Astrocyte (in vitro differentiated cells and primary cell): ENCODE measurements at regions not wholly inside any gene's neighbourhood (a gene's known extent, or its start where the extent isn't known, plus 50 kb on each side); places are given as distances from the start of the nearest gene placed in this dataset.

Experiments used
- EZH2 ChIP-seq: IDR thresholded peaks from 2 replicates; pipeline ENCODE4 v1.6.1; 2012; ENCODE audit warnings: mild to moderate bottlenecking, low read length, inconsistent platforms; ENCODE audit not compliant: insufficient read depth
- TF ChIP-seq, protein P1 (sequence below): IDR thresholded peaks from 2 replicates; pipeline ENCODE4 v1.5.1; 2011; ENCODE audit warnings: low read depth, mild to moderate bottlenecking, inconsistent platforms, low read length, moderate library complexity; ENCODE audit not compliant: insufficient read depth

DNA sequence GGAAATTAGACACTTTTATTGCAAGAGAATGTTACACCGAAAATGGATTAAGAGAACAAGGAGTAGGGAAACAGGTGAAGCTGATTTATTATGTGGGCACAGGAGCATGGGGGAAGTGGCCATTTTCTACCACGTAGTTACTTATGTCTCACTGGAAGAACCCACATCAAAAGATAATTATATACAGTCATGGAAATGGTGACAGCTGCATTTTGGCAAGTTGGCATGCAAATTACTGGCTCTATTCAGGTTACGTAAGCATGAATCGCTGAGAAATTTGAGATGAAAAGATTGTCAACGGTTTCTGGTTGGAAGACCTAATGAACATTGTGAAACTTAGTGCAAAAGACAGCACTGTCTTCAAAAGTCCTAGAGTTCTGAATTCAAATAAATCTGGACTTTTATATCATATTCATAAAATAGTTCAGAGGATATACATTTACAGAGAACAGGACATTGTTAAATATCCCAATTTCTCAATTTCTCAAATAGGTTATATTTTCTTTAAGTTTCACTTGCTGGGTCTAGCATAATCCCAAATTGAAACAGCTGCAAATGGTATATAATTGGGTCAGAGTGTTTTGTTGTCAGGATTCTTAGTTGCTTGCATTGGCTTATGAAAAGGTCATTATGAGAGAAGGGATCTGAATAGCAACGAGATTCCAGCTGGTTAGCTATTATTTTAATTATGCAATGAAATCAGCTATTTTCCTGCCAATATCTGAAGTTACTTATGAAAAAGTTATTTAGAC is 567.8 kb downstream of the ZPLD1 start:
- TF ChIP-seq, protein P1, sequence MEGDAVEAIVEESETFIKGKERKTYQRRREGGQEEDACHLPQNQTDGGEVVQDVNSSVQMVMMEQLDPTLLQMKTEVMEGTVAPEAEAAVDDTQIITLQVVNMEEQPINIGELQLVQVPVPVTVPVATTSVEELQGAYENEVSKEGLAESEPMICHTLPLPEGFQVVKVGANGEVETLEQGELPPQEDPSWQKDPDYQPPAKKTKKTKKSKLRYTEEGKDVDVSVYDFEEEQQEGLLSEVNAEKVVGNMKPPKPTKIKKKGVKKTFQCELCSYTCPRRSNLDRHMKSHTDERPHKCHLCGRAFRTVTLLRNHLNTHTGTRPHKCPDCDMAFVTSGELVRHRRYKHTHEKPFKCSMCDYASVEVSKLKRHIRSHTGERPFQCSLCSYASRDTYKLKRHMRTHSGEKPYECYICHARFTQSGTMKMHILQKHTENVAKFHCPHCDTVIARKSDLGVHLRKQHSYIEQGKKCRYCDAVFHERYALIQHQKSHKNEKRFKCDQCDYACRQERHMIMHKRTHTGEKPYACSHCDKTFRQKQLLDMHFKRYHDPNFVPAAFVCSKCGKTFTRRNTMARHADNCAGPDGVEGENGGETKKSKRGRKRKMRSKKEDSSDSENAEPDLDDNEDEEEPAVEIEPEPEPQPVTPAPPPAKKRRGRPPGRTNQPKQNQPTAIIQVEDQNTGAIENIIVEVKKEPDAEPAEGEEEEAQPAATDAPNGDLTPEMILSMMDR = no peak
- TF ChIP-seq EZH2 = no peak
